ENCODE measurements at regions not wholly inside any gene's neighbourhood (a gene's known extent, or its start where the extent isn't known, plus 50 kb on each side); places are given as distances from the start of the nearest gene placed in this dataset.

DNA sequence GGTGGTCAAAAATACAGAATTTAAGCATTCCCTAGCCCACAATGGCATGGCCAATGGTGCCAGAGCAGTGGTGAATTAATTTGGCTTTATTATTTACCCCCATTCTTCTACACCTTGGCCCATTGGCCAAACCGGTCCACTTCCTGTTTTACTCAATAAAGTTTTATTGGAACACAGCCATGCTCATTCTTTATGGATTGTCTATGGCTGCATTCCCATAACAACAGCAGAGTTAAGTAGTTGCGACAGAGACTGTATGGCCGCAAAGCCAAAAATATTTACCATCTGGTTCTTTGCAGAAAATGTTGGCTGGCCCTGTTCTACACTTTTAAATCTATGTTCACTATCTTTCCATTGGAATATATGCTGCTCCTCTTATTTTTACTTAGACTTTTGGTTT lies 130.3 kb upstream of the CCDC68 start:
- TF ChIP-seq, protein P1, sequence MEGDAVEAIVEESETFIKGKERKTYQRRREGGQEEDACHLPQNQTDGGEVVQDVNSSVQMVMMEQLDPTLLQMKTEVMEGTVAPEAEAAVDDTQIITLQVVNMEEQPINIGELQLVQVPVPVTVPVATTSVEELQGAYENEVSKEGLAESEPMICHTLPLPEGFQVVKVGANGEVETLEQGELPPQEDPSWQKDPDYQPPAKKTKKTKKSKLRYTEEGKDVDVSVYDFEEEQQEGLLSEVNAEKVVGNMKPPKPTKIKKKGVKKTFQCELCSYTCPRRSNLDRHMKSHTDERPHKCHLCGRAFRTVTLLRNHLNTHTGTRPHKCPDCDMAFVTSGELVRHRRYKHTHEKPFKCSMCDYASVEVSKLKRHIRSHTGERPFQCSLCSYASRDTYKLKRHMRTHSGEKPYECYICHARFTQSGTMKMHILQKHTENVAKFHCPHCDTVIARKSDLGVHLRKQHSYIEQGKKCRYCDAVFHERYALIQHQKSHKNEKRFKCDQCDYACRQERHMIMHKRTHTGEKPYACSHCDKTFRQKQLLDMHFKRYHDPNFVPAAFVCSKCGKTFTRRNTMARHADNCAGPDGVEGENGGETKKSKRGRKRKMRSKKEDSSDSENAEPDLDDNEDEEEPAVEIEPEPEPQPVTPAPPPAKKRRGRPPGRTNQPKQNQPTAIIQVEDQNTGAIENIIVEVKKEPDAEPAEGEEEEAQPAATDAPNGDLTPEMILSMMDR (IDR thresholded peaks at IDR 0.05): no peak
- TF ChIP-seq POLR2A (IDR thresholded peaks at IDR 0.05) (no peak), EP300 (IDR thresholded peaks at IDR 0.05) (no peak)
